Right renal pelvis (tissue), 4 donors: ENCODE measurements at regions not wholly inside any gene's neighbourhood (a gene's known extent, or its start where the extent isn't known, plus 50 kb on each side); places are given as distances from the start of the nearest gene placed in this dataset.

Source experiments
- DNase-seq, 4 donors: peaks; one replicate each; pipeline ENCODE4 v3.0.0-alpha.2; 2013; ENCODE audit warnings: low read depth in 4 of 4, low spot score in 3 of 4, missing footprints in 1 of 4

GRCh38 chr5:68352166-68352565, 136.6 kb downstream of the PIK3R1 start:
- DNase-seq = no peak

DNA sequence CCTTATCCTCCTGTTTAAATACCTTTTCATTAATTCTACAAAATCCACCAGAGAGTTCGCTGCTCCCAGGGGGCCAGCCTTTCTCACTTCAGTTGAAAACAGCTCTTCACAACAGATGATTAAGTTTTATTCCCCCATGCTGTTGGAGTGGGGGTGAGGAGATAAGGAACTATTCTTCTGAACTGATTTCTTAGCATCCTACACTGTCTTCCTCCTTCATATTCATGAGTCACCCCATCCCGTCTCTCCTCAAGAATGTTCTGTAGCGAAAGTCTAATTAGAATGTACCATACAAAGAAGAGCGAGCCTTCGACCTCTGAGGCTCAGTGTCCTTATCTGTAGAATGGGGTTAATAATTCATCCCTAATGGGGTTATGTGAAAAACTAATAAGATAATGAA, 138.0 kb downstream of the PIK3R1 start:
- no peak for DNase-seq

- no peak for DNase-seq
Measured at GRCh38 chr5:68354315-68354714, 138.8 kb downstream of the PIK3R1 start.

- no peak for DNase-seq
Measured at GRCh38 chr5:68356216-68356615, 140.7 kb downstream of the PIK3R1 start.

DNA sequence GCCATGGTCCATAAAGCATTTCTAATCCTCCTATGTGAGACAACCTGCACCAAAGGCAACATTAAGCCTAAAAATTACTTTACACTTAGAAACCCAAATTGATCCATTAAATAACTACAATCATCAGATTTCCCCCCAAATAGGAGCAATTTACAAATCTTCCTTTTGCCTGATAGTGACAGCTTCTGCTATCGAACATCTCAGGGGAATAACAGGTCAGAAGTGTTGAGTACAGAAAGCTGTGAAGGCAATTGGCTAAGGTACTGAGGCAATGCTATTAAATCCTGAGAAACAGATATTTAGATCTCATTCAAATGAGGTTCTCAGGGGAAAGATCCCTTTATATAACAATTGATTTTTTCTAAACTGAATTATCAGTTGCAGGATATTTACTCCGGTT, 141.1 kb downstream of the PIK3R1 start:
- DNase-seq = no peak

GRCh38 chr5:68359699-68360098, 144.1 kb downstream of the PIK3R1 start:
- DNase-seq = no peak

GRCh38 chr5:68362331-68362730, 146.8 kb downstream of the PIK3R1 start:
- DNase-seq = no peak

DNA sequence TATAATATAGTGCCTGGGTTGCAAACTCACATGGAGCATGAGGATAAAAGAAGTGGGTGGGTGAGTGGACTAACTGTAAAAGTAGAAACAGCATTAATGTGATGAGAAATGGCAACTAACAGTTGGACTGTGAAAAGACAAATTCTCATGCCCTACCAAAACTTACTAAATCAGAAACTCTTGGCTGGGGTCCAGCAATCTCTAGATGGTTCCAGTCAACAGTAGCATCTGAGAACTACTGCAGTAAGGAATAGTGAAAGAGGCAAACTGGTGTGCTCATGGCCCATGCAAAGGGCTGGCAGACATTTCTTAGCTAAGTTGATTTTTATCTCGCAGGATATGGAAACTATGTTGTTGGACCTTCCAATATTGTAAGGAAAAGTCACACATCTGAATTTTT, 150.3 kb downstream of the PIK3R1 start:
- DNase-seq = no peak

- no peak for DNase-seq
Measured at GRCh38 chr5:68367287-68367686, 151.7 kb downstream of the PIK3R1 start.

- DNase-seq = no peak
Measured at GRCh38 chr5:68367717-68368116, 152.2 kb downstream of the PIK3R1 start.

DNA sequence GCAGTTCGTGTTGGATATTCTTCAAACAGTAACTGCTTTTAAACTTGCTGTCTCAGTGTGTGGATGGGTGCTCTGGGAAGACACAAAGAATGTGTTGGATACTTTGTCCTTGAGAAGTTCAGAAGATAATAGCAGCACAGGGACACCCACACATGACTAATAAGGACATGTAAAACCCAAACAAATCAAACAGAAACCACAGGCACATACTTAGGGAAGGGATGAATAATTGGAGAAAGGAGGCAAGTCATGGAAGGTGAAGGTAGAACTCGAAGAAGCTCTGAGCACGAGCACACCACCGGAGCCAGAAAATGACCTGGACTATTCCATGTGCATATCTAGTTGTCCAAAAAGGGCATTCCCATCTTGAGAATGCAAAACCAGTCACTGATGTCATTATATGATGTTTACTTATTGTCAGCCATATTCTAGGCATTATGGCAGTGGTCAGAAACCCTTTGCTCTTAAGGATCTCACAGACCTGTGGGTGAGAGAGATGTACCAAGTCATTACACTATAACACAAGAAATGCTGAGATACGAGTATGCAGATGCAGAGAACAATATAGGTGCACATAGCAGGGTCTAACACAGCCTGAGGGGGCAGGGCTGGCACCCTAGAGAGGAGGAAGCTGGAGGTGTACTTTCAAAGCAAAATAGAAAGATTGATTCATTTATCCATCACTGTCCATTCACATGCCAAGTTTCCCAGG, 152.9 kb downstream of the PIK3R1 start:
- DNase-seq = no peak

DNA sequence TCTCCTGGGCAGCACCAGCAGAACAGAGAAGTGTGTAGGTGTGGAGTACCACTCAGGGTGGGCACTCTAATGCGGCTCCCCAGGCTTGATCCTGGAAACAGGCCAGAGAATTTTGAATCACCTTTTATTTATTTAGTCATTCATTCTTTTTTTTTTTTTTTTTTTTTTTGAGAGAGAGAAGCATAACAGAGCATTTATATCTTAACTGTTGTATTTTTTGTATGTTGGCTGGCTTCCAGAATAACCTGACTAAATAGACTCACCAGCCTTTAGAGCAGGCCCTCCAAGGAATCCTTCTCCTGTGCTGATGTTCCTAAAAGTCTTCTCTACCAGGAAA, 153.4 kb downstream of the PIK3R1 start:
- DNase-seq = no peak

DNA sequence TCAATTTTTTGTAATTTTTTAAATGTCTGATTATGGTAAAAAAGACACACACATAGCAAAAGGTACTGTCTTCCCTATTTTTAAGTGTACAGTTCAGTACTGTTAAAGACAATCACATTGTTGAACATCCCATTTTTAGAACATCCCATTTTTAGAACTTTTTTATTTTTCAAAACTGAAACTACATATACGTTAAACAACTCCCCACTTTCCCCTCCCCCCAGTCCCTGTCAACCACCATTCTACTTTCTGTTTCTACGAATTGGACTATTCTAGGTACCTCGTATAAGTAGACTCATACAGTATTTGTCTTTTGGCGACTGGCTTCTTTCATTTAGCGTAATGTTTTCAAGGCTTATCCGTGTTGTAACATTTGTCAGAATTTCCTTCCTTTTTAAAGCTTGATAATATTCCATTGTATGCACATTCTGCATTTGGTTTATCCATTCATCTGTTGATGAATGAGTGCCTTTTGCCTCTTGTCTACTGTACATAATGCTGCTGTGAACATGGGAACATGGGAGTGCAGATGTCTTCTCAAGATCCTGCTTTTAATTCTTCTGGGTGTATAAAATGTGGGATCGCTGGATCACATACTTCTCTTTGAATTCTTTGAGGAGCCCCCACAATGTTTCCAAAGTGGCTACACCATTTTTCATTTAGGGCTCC, 154.0 kb downstream of the PIK3R1 start:
- DNase-seq = no peak

DNA sequence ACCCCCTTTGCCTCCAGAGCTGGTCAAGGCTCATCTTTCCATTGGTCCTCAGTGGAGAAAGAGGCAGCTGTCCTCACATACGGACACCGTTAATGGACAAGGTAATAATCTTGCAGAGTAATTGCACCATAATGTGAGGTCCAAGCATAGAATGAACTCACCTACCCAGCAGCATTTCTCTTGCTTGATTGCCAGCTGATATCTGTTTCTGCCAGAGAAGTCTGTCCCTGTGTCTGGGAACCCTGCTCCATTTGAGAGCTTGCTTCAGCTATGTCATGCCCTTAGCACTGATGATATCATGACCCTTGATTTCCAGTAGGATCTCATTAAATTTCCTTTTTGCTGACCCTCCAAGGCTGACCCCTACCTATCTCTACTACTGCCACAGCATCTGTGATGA, 154.6 kb downstream of the PIK3R1 start:
- no peak for DNase-seq

DNA sequence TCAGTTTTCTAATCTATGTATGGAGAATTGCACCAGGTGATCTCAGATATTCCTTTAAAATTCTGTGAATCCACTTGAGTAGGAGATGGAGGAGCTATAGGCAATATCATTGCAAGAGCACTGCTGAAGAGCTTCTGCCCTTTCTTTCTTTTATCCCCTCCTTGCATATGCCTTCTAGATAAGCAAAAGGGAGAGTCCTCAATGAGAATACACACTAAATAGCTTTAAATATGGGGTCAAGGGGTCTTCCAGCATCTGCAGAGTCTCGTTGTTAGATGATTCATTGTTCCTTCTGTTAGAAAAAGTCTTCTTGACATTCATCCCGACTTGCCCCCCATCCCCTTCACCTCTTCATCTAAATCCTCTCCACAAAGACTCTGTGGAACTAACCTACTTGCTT, 156.1 kb downstream of the PIK3R1 start:
- DNase-seq = no peak

GRCh38 chr5:68372161-68372560, 156.6 kb downstream of the PIK3R1 start:
- DNase-seq = no peak

DNA sequence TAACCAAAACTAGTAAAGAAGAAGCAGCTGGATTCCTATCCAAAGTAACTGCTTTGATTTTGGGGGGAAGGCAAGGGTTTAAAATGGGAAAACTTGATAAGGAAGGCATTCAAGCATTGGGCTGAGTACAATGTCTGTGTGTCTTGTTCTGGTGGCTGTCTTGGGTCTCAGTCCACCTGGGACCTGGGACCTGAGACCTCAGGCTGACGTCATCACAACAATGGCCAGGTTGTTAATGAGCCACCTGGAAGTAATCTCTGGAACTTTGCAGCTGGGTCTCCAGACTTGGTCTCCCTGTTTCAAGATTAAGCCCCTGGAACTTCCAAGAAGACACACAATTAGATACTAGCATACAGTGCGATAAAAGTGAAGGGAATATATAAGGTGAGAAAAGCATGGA, 157.5 kb downstream of the PIK3R1 start:
- no peak for DNase-seq

- DNase-seq = no peak
Measured at GRCh38 chr5:68374796-68375518, 159.4 kb downstream of the PIK3R1 start.

- no peak for DNase-seq
Measured at GRCh38 chr5:68375540-68375939, 160.0 kb downstream of the PIK3R1 start.

- no peak for DNase-seq
Measured at GRCh38 chr5:68376935-68377334, 161.4 kb downstream of the PIK3R1 start.

DNA sequence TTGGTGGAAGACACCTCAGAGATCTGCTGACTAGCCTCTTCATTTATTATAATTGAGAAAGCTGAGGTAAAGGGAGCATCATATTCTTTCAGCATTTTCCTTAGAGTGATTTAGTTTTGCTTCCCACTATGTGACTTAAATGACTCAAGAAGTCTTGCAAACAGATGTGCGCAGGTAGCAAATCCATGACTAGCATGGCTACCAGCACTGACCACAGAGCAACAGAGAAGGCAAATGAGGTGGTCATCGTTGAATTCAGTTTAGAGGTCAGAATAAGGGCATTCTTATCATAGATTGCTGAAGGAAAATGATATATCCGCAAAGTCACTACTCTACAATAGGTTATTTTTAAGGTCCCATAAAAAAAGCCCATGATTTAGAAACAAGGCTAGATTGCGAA, 162.2 kb downstream of the PIK3R1 start:
- DNase-seq = no peak

GRCh38 chr5:68378204-68378820, 162.8 kb downstream of the PIK3R1 start:
- DNase-seq = no peak
